ENCODE measurements at regions not wholly inside any gene's neighbourhood (a gene's known extent, or its start where the extent isn't known, plus 50 kb on each side); places are given as distances from the start of the nearest gene placed in this dataset.
"Not testable (repeated sequence)": the region's sequence is repeated elsewhere in the genome, so short reads cannot be mapped to it uniquely, and the experiment has no call there.

- TF ChIP-seq, protein P1, sequence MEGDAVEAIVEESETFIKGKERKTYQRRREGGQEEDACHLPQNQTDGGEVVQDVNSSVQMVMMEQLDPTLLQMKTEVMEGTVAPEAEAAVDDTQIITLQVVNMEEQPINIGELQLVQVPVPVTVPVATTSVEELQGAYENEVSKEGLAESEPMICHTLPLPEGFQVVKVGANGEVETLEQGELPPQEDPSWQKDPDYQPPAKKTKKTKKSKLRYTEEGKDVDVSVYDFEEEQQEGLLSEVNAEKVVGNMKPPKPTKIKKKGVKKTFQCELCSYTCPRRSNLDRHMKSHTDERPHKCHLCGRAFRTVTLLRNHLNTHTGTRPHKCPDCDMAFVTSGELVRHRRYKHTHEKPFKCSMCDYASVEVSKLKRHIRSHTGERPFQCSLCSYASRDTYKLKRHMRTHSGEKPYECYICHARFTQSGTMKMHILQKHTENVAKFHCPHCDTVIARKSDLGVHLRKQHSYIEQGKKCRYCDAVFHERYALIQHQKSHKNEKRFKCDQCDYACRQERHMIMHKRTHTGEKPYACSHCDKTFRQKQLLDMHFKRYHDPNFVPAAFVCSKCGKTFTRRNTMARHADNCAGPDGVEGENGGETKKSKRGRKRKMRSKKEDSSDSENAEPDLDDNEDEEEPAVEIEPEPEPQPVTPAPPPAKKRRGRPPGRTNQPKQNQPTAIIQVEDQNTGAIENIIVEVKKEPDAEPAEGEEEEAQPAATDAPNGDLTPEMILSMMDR (IDR thresholded peaks at IDR 0.05; ENCODE audit: insufficient read depth, low read depth, low read length), result no peak
- DNase-seq (ENCODE audit: low read depth), result no peak
- ChIA-PET CTCF (no interaction called here), POLR2A (no interaction called here)
- Histone ChIP-seq H3K36me3 (ENCODE audit: control insufficient read depth, insufficient read depth, low read length) (no peaks in the 10 kb centered on the region), H3K27me3 (ENCODE audit: control insufficient read depth, insufficient read depth, low read length) (peaks cover 2% of the 10 kb centered on the region; the same call in 1 of the 2 replicates), H3K4me3 (ENCODE audit: low read depth, low read length) (no peak overlapping the region)
Measured at GRCh38 chr14:38662781-38663180, 406.9 kb upstream of the CLEC14A start.

DNA sequence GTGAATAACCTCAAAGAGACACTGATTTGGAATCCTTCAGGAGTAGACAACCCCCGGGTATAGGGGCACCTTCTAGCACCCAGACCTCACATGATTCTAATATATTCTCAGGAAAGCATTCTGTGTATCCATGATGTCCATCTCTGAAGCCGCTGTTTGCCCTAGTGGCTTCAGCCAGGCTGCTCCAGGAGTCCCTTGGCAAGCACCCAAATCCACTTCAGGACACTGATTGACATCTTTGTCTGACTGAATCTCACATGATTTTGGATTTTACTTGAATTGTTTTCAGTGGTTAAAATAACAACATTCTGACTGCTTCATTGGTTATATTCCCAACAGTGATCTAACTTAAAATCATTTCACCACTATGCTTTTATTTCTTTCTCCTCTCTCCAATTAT, 390.5 kb upstream of the CLEC14A start:
- H3K27me3 ChIP-seq (ENCODE audit: control insufficient read depth, insufficient read depth, low read length), result no peaks in the 10 kb centered on the region
- CTCF ChIA-PET, result interaction anchor here (0.7 kb wide), 1 partner anchor 12 kb away, joined by 3 read pairs; no protein-coding TSS in a partner anchor
- no peaks in the 10 kb centered on the region for H3K36me3 ChIP-seq (ENCODE audit: control insufficient read depth, insufficient read depth, low read length)
- POLR2A ChIA-PET, result no interaction called here
- H3K4me3 ChIP-seq (ENCODE audit: low read depth, low read length), result no peak overlapping the region
- TF ChIP-seq, protein P1 (IDR thresholded peaks at IDR 0.05; ENCODE audit: insufficient read depth, low read depth, low read length), result no peak
- DNase-seq (ENCODE audit: low read depth), result no peak

DNA sequence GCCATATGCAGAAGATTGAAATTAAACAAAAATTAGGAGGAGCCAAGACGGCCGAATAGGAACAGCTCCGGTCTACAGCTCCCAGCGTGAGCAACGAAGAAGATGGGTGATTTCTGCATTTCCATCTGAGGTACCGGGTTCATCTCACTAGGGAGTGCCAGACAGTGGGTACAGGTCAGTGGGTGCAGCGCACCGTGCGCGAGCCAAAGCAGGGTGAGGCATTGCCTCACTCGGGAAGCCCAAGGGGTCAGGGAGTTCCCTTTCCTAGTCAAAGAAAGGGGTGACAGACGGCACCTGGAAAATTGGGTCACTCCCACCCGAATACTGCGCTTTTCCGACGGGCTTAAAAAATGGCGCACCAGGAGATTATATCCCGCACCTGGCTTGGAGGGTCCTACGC, 379.0 kb upstream of the CLEC14A start:
- CTCF ChIA-PET, result interaction anchor here (1.4 kb wide), 1 partner anchor 11 kb away, joined by 3 read pairs; no protein-coding TSS in a partner anchor
- POLR2A ChIA-PET, result not testable (repeated sequence)

DNA sequence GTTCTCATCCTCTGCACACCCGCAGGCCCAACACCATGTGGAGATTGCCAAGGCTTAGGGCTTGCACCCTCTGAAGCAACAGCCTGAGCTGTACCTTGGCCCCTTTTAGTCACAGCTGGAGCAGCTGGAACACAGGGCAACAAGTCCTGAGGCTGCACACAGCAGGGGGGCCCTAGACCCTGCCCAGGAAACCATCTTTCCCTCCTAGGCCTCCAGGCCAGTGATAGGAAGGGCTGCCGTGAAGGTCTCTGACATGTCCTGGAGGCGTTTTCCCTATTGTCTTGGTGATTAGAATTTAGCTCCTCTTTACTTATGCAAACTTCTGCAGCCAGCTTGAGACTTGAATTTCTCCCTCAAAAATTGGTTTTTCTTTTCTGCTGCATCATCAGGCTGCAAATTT, 373.5 kb upstream of the CLEC14A start:
- CTCF ChIA-PET, result no interaction called here
- POLR2A ChIA-PET, result no interaction called here
- TF ChIP-seq, protein P1 (IDR thresholded peaks at IDR 0.05; ENCODE audit: insufficient read depth, low read depth, low read length), result no peak

More for the DNA sequence above, 379.0 kb upstream of the CLEC14A start:
- not testable (repeated sequence) for H3K4me3 ChIP-seq (ENCODE audit: low read depth, low read length); DNase-seq (ENCODE audit: low read depth); H3K27me3 ChIP-seq (ENCODE audit: control insufficient read depth, insufficient read depth, low read length); H3K36me3 ChIP-seq (ENCODE audit: control insufficient read depth, insufficient read depth, low read length)

GRCh38 chr14:38627163-38627562, 371.3 kb upstream of the CLEC14A start:
- ChIA-PET CTCF (no interaction called here), POLR2A (no interaction called here)
- TF ChIP-seq, protein P1 (IDR thresholded peaks at IDR 0.05; ENCODE audit: insufficient read depth, low read depth, low read length), result no peak
- Histone ChIP-seq H3K36me3 (ENCODE audit: control insufficient read depth, insufficient read depth, low read length) (no peaks in the 10 kb centered on the region), H3K4me3 (ENCODE audit: low read depth, low read length) (no peak overlapping the region), H3K27me3 (ENCODE audit: control insufficient read depth, insufficient read depth, low read length) (no peaks in the 10 kb centered on the region)
- no peak for DNase-seq (ENCODE audit: low read depth)

More for the DNA sequence above, 373.5 kb upstream of the CLEC14A start:
- no peak for DNase-seq (ENCODE audit: low read depth)
- Histone ChIP-seq H3K4me3 (ENCODE audit: low read depth, low read length) (no peak overlapping the region), H3K27me3 (ENCODE audit: control insufficient read depth, insufficient read depth, low read length) (no peaks in the 10 kb centered on the region), H3K36me3 (ENCODE audit: control insufficient read depth, insufficient read depth, low read length) (no peaks in the 10 kb centered on the region)

- Histone ChIP-seq H3K27me3 (ENCODE audit: control insufficient read depth, insufficient read depth, low read length) (no peaks in the 10 kb centered on the region), H3K4me3 (ENCODE audit: low read depth, low read length) (no peak overlapping the region), H3K36me3 (ENCODE audit: control insufficient read depth, insufficient read depth, low read length) (no peaks in the 10 kb centered on the region)
- CTCF ChIA-PET, result no interaction called here
- peak; percentile 16 for DNase-seq (ENCODE audit: low read depth)
- POLR2A ChIA-PET, result no interaction called here
- TF ChIP-seq, protein P1 (IDR thresholded peaks at IDR 0.05; ENCODE audit: insufficient read depth, low read depth, low read length), result no peak
Measured at GRCh38 chr14:38623661-38624060, 367.8 kb upstream of the CLEC14A start.
